Activated CD4-positive, alpha-beta T cell treated with anti-CD3 and anti-CD28 coated beads for 36 hours (primary cell): ENCODE measurements at regions not wholly inside any gene's neighbourhood (a gene's known extent, or its start where the extent isn't known, plus 50 kb on each side); places are given as distances from the start of the nearest gene placed in this dataset.

Experiments
- ATAC-seq: fragments of 200-7000 bp; cut with Tn5 transposase; one replicate; pipeline ENCODE4 v1.10.0; 2021; ENCODE audit warnings: mild to moderate bottlenecking, moderate library complexity
- CTCF ChIA-PET: fragments of 350-600 bp; sonication (Branson Sonifier 250); formaldehyde crosslinking; loops from one replicate; lab custom pipeline; 2021; ENCODE audit warnings: antibody characterized with exemption; lab: Charles Lee
- POLR2A ChIA-PET: fragments of 350-600 bp; sonication (Branson Sonifier 250); formaldehyde crosslinking; loops from one replicate; lab custom pipeline; 2021; ENCODE audit warnings: antibody characterized with exemption, inconsistent platforms; lab: Charles Lee
- DNase-seq: peaks from one replicate; pipeline ENCODE4 v3.0.0-alpha.2; 2020
- H3K27ac Mint-ChIP-seq: one replicate; pipeline ENCODE4 v1.8.0; 2021; ENCODE audit warnings: mixed read lengths
- H3K27me3 Mint-ChIP-seq: one replicate; pipeline ENCODE4 v1.8.0; 2021; ENCODE audit warnings: mixed read lengths
- H3K36me3 Mint-ChIP-seq: one replicate; pipeline ENCODE4 v1.8.0; 2021; ENCODE audit warnings: low read depth, mixed read lengths
- H3K4me1 Mint-ChIP-seq: one replicate; pipeline ENCODE4 v1.8.0; 2021; ENCODE audit warnings: mixed read lengths
- H3K4me3 Mint-ChIP-seq: one replicate; pipeline ENCODE4 v1.8.0; 2021; ENCODE audit warnings: mild to moderate bottlenecking, moderate library complexity, mixed read lengths
- H3K9me3 Mint-ChIP-seq: one replicate; pipeline ENCODE4 v1.8.0; 2021; ENCODE audit warnings: low read depth, mixed read lengths
- intact Hi-C, 2 experiments: fragments of 100-400 bp; cut with DNase I in 1 of 2; cut with micrococcal nuclease in 1 of 2; formaldehyde crosslinking; loops; one replicate each; pipeline versions ENCODE4 v1.14.2 to v1.15.1; 2022 to 2024; cut with DNase I, micrococcal nuclease

DNA sequence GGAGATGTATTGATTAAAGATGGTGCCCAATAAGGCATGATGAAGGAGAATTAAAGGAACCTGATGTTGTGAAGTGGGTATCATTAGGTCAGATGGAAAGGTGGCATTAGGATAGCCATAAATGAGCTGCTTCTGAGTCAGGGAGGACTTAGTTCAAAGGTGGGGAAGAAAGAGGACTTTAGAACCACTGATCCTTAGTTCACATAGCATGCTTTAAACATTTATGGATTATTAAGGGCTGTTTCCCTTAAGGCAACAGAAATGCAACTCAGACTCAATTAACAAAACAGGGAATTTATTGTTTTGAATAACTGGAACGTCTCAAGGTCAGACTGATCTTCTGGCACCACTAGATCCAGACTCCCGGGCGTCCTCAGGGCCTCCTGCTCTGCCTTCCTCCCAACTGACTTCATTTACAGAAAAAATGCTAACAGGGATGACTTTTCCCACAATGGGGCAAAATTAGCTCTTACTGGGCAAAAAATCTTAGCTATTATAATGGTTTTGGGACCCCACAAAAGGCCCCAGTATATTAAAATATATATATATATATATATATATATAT lies 1526.0 kb downstream of the TBC1D22A start:
- Mint-ChIP-seq H3K27me3 (peaks cover 7% of the 10 kb centered on the region), H3K4me1 (no peaks in the 10 kb centered on the region), H3K4me3 (no peak overlapping the region), H3K36me3 (no peaks in the 10 kb centered on the region), H3K9me3 (peaks cover under 1% of the 10 kb centered on the region), H3K27ac (no peak overlapping the region)
- DNase-seq (no peak), ATAC-seq (no peak)
- ChIA-PET CTCF (no interaction called here), POLR2A (no interaction called here)
- intact Hi-C loops, result no loop called here

GRCh38 chr22:48287031-48287430 lies 1524.6 kb downstream of the TBC1D22A start:
- DNase-seq (no peak), ATAC-seq (no peak)
- Mint-ChIP-seq H3K36me3 (no peaks in the 10 kb centered on the region), H3K27ac (no peak overlapping the region), H3K27me3 (peaks cover 8% of the 10 kb centered on the region), H3K4me1 (no peaks in the 10 kb centered on the region), H3K4me3 (no peak overlapping the region), H3K9me3 (no peaks in the 10 kb centered on the region)
- POLR2A ChIA-PET, result no interaction called here
- CTCF ChIA-PET, result no interaction called here
- intact Hi-C loops, result no loop called here

DNA sequence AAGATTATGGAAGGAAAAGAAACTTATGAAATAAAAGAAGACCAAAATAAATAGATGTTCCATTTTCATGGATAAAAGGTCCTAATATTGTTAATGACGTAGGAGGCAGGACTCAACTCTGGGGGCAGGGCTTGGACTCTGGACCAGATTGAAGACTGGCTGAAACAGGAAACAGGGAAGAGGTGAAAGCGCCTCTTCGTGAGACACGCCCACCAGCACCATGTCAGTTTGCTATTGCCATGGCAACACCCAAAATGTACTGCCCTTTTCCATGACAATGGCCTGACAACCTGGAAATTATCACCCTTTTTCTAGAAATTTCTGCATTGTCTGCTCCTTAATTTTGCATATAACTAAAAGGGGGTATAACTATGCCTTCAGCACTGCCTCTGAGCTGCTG lies 1522.2 kb downstream of the TBC1D22A start:
- intact Hi-C loops, result no loop called here
- POLR2A ChIA-PET, result no interaction called here
- Mint-ChIP-seq H3K27ac (no peak overlapping the region), H3K36me3 (no peaks in the 10 kb centered on the region), H3K27me3 (peaks cover 8% of the 10 kb centered on the region), H3K4me3 (no peak overlapping the region), H3K4me1 (no peaks in the 10 kb centered on the region), H3K9me3 (no peaks in the 10 kb centered on the region)
- no peak for DNase-seq
- CTCF ChIA-PET, result no interaction called here
- ATAC-seq, result no peak

DNA sequence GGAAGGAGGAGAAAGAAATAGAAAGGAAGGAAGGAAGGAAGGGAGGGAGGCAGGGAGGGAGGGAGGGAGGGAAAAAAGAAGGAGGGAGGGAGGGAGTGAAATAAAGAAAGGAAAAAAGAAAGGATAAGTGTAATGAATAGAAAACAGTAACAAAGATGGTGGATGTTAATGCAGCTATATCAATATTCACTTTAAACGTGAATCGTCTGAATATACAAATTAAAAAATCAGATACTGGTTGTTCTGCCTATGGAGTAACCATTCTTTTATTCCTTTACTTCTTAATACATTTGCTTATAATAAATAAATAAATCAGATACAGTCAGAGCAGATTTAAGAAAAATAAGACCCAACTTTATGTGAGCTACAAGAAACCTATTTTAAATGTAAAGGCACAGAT lies 1520.4 kb downstream of the TBC1D22A start:
- ATAC-seq (no peak), DNase-seq (no peak)
- intact Hi-C loops, result no loop called here
- H3K36me3 Mint-ChIP-seq, result no peaks in the 10 kb centered on the region
- no peaks in the 10 kb centered on the region for H3K4me1 Mint-ChIP-seq
- ChIA-PET POLR2A (no interaction called here), CTCF (no interaction called here)
- no peaks in the 10 kb centered on the region for H3K9me3 Mint-ChIP-seq
- peaks cover 14% of the 10 kb centered on the region for H3K27me3 Mint-ChIP-seq
- no peak overlapping the region for H3K4me3 Mint-ChIP-seq
- H3K27ac Mint-ChIP-seq, result no peak overlapping the region

DNA sequence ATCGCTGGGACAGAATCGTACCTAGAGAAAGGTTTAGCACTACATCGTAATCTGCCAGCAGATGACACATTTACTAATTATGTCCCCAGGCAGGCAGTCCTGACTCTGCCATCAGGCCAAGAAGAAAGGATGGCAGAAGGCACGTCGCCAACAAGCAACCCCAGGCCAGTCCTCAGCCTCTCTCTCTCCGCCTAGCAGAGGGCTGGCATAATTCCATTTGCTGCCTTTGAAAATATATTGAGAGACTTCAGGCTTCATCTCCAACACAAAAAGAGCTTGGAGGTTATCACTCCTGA lies 1517.0 kb downstream of the TBC1D22A start:
- Mint-ChIP-seq H3K4me1 (no peaks in the 10 kb centered on the region), H3K9me3 (no peaks in the 10 kb centered on the region), H3K27me3 (peaks cover 8% of the 10 kb centered on the region), H3K4me3 (no peak overlapping the region), H3K27ac (no peak overlapping the region), H3K36me3 (no peaks in the 10 kb centered on the region)
- no peak for DNase-seq
- POLR2A ChIA-PET, result no interaction called here
- CTCF ChIA-PET, result no interaction called here
- ATAC-seq, result no peak
- intact Hi-C loops, result no loop called here

DNA sequence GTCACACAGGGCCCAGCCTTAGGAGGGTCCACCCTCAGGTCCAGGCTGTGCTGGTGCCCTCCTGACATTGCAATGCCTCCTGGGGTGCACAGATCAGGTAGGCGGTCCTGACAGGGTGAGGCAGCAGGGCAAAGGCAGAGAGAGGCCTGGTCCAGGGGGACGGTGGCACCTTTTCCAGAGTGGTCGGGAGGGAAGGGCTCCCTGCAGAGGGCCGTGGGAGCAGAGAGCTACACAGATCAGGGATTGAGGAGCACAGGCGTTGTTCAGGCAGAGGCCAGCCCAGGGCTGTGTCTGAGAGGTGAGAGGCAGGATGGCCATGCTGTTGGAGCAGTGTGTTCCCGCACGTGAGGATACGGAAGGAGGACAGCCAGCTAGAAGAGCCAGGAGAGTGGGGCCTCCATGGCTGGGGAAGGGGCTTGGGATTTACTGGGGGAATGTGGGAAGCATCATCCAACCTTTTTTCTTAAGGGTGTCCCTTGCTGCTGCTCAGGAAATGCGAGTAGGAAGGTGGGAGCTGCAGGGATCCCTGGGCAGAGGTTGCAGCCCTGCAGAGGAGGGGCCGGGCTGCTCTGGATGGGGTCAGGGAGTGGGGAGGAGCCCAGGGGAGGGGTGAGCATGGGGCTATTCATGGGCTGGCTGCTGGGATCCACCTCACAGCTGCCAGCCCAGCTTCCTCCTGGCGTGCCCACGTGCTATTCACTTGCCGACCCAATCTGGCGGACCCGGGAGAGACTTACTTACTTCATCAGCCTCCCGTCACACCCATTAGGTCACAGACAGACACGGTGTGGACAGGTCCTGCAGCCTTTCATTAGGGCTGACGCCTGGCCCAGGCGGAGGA lies 1516.4 kb downstream of the TBC1D22A start:
- ATAC-seq (no peak), DNase-seq (no peak)
- Mint-ChIP-seq H3K4me1 (no peaks in the 10 kb centered on the region), H3K27ac (no peak overlapping the region), H3K27me3 (peaks cover 8% of the 10 kb centered on the region), H3K36me3 (no peaks in the 10 kb centered on the region), H3K4me3 (no peak overlapping the region), H3K9me3 (no peaks in the 10 kb centered on the region)
- intact Hi-C loops, result no loop called here
- POLR2A ChIA-PET, result no interaction called here
- CTCF ChIA-PET, result no interaction called here

DNA sequence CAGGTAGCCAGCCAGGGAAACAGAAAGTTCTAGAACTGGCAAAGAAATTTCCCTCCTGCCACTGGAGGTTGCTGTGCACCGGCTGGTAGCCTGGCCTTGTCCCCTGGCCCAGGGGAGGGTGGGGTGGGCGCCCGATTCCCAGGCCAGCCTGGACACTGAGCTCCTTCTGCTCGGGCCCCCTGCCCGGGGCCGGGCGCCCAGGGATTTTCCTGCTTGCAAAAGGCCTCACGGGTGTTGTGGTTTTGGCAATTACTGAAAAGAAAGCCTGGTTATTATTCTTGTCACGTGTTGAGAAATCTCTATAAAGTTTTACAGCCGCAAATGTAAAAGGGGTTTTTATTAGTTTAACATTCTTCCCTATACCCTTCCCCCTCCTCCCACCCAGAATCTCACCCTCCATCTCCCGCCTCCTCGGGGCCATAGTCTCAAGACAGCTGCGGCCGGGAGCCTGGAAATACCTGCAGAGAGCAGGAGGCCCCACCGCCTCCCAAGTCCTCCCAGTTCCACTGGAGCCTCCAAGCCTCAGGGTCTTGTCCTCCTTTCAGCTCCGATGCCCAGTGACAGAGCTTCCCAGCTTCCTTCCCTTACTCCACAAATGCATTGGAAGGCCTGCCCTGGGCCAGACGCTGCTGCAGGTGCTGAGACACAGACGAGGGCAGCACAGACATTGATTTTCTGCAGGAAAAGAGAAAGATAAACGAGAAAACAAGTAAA lies 1515.6 kb downstream of the TBC1D22A start:
- intact Hi-C loops, result no loop called here

DNA sequence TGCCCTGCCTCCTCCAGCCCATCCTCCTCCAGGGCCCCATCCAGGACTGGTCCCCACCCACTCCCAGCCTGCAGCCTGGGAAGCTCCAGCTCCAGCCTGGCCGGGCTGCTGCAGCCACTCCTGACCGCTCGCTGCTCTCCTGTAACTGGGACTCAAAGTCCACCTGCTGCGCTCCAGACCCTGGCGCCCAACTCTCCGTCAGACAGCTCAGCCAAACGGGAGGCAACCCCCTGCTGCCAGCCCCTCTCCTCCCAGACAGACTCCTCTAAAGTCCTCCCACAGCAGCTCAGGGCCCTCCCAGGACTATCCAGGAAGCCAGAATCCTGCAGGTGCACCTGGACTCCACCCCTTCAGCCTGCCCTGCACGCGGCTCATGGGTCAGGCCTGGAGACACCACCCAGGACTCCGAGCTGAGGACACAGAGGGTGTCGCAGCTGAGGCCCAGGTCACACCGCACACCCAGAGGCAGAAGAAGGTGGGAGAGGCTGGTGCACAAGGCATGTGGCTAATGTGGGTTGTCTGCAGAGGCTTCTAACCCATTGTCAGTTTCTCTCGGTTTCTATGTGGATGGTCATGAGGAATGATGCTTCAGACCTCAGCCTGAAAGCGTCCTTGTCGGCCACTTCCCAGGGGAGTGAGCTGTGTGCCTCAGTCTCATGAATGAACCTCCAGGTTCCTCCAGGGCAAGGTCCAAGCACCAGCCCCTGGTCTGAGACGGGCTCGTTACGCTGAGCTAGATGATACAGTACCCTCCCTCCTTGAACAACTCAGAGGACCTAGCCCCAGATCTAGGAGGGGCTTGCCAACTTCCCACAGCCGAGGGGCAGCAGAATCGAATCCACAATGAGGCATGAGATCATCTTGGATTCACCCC lies 1514.8 kb downstream of the TBC1D22A start:
- H3K4me1 Mint-ChIP-seq, result no peaks in the 10 kb centered on the region
- intact Hi-C loops, result no loop called here
- ATAC-seq (no peak), DNase-seq (no peak)
- no peaks in the 10 kb centered on the region for H3K36me3 Mint-ChIP-seq
- H3K27ac Mint-ChIP-seq, result no peak overlapping the region
- ChIA-PET CTCF (no interaction called here), POLR2A (no interaction called here)
- no peaks in the 10 kb centered on the region for H3K9me3 Mint-ChIP-seq
- H3K27me3 Mint-ChIP-seq, result peaks cover 6% of the 10 kb centered on the region
- no peak overlapping the region for H3K4me3 Mint-ChIP-seq

More for the DNA sequence above, 1515.6 kb downstream of the TBC1D22A start:
- no peaks in the 10 kb centered on the region for H3K4me1 Mint-ChIP-seq
- DNase-seq (no peak), ATAC-seq (no peak)
- no peaks in the 10 kb centered on the region for H3K9me3 Mint-ChIP-seq
- H3K27ac Mint-ChIP-seq, result no peak overlapping the region
- ChIA-PET CTCF (no interaction called here), POLR2A (no interaction called here)
- no peak overlapping the region for H3K4me3 Mint-ChIP-seq
- H3K36me3 Mint-ChIP-seq, result no peaks in the 10 kb centered on the region
- H3K27me3 Mint-ChIP-seq, result peaks cover 6% of the 10 kb centered on the region

GRCh38 chr22:48275412-48275811 lies 1513.0 kb downstream of the TBC1D22A start:
- POLR2A ChIA-PET, result no interaction called here
- no peaks in the 10 kb centered on the region for H3K36me3 Mint-ChIP-seq
- no peak overlapping the region for H3K4me3 Mint-ChIP-seq
- intact Hi-C loops, result no loop called here
- H3K9me3 Mint-ChIP-seq, result no peaks in the 10 kb centered on the region
- ATAC-seq (no peak), DNase-seq (no peak)
- H3K4me1 Mint-ChIP-seq, result no peaks in the 10 kb centered on the region
- peaks cover 6% of the 10 kb centered on the region for H3K27me3 Mint-ChIP-seq
- CTCF ChIA-PET, result no interaction called here
- H3K27ac Mint-ChIP-seq, result no peak overlapping the region

DNA sequence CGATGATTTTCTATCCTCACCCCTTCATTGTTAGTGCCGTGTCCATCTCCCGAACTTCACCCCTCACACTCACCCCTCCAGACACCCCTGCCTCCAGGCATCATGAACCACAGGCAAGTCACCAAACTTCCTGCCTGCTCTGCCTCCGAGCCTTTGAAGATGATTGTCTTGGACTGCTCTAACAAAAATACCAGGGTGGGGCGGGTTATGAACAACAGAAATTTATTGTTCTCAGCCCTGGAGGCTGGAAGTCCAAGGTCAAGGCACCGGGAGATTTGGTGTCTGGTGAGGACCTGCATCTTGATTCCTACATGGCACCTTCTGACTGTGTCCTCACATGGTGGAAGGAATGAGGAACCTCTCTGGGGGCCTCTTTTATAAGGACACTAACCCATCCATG lies 1508.3 kb downstream of the TBC1D22A start:
- Mint-ChIP-seq H3K27ac (no peak overlapping the region), H3K4me3 (no peak overlapping the region), H3K9me3 (no peaks in the 10 kb centered on the region), H3K4me1 (no peaks in the 10 kb centered on the region), H3K27me3 (peaks cover 6% of the 10 kb centered on the region), H3K36me3 (no peaks in the 10 kb centered on the region)
- ATAC-seq, result no peak
- CTCF ChIA-PET, result no interaction called here
- intact Hi-C loops, result no loop called here
- POLR2A ChIA-PET, result no interaction called here
- DNase-seq, result no peak

GRCh38 chr22:48268771-48269552 lies 1506.5 kb downstream of the TBC1D22A start:
- POLR2A ChIA-PET, result no interaction called here
- CTCF ChIA-PET, result no interaction called here
- intact Hi-C loops, result no loop called here
- H3K9me3 Mint-ChIP-seq, result no peaks in the 10 kb centered on the region
- H3K36me3 Mint-ChIP-seq, result no peaks in the 10 kb centered on the region
- no peak overlapping the region for H3K27ac Mint-ChIP-seq
- no peak overlapping the region for H3K4me3 Mint-ChIP-seq
- H3K4me1 Mint-ChIP-seq, result no peaks in the 10 kb centered on the region
- H3K27me3 Mint-ChIP-seq, result peaks cover 6% of the 10 kb centered on the region
- ATAC-seq (no peak), DNase-seq (no peak)
